Fibroblast of the aortic adventitia (primary cell): ENCODE measurements at regions not wholly inside any gene's neighbourhood (a gene's known extent, or its start where the extent isn't known, plus 50 kb on each side); places are given as distances from the start of the nearest gene placed in this dataset.
A peak's percentile ranks its signal among the peaks of the same experiment; 100 is the strongest.

Experiments
- DNase-seq: peaks from one replicate; pipeline ENCODE4 v3.0.0-alpha.2; 2010; ENCODE audit warnings: low read depth
- H3K4me3 ChIP-seq: 2 replicates; pipeline ENCODE4 v1.5.1; 2011; ENCODE audit warnings: low read depth, mild to moderate bottlenecking, control low read depth, low read length, moderate library complexity
- CTCF ChIP-seq: IDR thresholded peaks from 2 replicates; pipeline ENCODE4 v1.5.1; 2011; ENCODE audit warnings: mild to moderate bottlenecking, low read length, control low read depth, inconsistent platforms; ENCODE audit not compliant: insufficient read depth

- DNase-seq, result peak; percentile 15
- no peak for TF ChIP-seq CTCF
Measured at GRCh38 chr1:60283690-60284089, 210.1 kb upstream of the C1orf87 start.

DNA sequence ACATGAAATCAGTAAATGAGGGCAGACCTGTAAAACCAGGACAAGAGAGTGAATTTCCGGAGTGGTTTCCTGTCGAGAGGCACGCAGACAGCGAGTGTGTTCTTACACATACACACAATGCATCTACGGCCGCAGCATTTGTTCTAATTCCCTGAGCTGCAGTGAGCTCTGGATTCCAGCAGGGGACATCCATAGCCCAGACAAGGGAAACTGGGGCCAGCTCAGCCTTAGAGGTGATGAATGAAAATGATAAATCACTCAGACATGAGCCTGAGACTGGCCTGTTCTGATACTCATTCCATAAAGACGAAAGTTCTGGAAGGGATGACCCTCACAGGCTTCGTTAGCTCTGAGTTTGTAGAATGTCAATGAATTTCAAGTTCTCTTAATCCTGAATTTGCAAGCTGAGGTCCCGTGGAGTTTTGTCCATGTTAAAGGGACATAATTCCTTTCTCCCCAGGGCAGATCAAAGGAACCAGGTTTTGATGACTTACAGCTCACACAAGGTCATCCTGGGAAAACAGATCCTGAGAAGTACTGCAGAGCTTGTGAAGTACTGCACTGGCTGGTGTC, 207.9 kb upstream of the C1orf87 start:
- no peak overlapping the region for H3K4me3 ChIP-seq
- TF ChIP-seq CTCF, result peak; percentile 99
- peak; percentile 81 for DNase-seq

More at GRCh38 chr1:60283690-60284089, 210.1 kb upstream of the C1orf87 start:
- no peak overlapping the region for H3K4me3 ChIP-seq

- no peak overlapping the region for H3K4me3 ChIP-seq
- peak; percentile 2 for TF ChIP-seq CTCF
- DNase-seq, result no peak
Measured at GRCh38 chr1:60280819-60281218, 207.2 kb upstream of the C1orf87 start.

GRCh38 chr1:60280256-60280655, 206.7 kb upstream of the C1orf87 start:
- DNase-seq, result peak; percentile 71
- H3K4me3 ChIP-seq, result no peak overlapping the region
- TF ChIP-seq CTCF, result no peak

- no peak for TF ChIP-seq CTCF
- H3K4me3 ChIP-seq, result no peak overlapping the region
- DNase-seq, result peak; percentile 73
Measured at GRCh38 chr1:60279798-60280197, 206.2 kb upstream of the C1orf87 start.

- no peak overlapping the region for H3K4me3 ChIP-seq
- TF ChIP-seq CTCF, result no peak
- no peak for DNase-seq
Measured at GRCh38 chr1:60277269-60277668, 203.7 kb upstream of the C1orf87 start.
